ENCODE measurements at regions not wholly inside any gene's neighbourhood (a gene's known extent, or its start where the extent isn't known, plus 50 kb on each side); places are given as distances from the start of the nearest gene placed in this dataset.

DNA sequence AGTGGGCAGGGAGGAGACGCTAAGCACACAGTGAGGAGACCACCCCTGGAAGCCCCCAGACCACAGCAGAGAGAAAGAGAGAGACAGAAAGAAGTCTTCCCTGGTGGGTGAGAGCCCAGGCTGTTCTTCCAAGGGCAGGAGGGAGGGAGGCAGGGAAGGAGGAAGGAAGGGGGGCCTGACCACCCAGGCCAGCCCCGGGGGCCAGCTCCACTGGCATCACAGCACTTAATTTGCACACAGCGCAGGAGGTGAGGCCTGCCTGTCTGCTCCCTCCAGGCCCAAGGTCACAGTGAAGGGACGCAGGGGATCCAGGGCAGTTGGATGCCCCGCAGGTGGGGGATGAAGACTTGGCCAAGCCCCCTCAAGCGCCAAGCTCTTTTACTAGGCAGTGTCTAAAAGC is 141.9 kb upstream of the C14orf180 start:
- Histone ChIP-seq H3K9me3 (ENCODE audit: control insufficient read depth, insufficient read depth, low read length) (no peaks in the 10 kb centered on the region), H3K4me3 (ENCODE audit: low read depth, low read length) (no peak overlapping the region), H3K27me3 (ENCODE audit: control insufficient read depth, insufficient read depth, low read length) (no peaks in the 10 kb centered on the region), H3K36me3 (ENCODE audit: control insufficient read depth, insufficient read depth, low read length) (no peaks in the 10 kb centered on the region), H3K9ac (ENCODE audit: low read depth, low read length) (no peak overlapping the region), H3K4me1 (ENCODE audit: control insufficient read depth, insufficient read depth, low read length) (no peaks in the 10 kb centered on the region)

GRCh38 chr14:104438166-104438887 is 141.2 kb upstream of the C14orf180 start:
- Histone ChIP-seq H3K9me3 (ENCODE audit: control insufficient read depth, insufficient read depth, low read length) (no peaks in the 10 kb centered on the region), H3K36me3 (ENCODE audit: control insufficient read depth, insufficient read depth, low read length) (no peaks in the 10 kb centered on the region), H3K4me3 (ENCODE audit: low read depth, low read length) (no peak overlapping the region), H3K9ac (ENCODE audit: low read depth, low read length) (no peak overlapping the region), H3K27me3 (ENCODE audit: control insufficient read depth, insufficient read depth, low read length) (no peaks in the 10 kb centered on the region), H3K4me1 (ENCODE audit: control insufficient read depth, insufficient read depth, low read length) (no peaks in the 10 kb centered on the region)

DNA sequence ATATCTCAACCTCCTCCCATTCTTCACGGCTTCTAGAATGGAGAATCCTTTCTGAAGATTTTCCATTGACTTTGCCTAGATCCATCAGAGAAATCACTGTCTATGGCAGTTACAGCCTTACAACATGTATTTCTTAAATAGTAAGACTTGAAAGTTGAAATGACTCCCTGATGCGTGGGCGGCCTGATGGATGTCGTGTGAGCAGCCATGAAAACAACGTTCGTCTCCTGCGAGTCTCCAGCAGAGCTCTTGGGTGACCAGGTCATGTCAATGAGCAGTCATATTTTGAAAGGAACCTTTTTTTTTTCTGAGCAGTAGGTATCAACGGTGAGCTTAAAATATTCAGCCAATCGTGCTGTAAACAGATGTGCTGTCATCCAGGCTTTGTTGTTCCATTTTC is 139.9 kb upstream of the C14orf180 start:
- Histone ChIP-seq H3K4me1 (ENCODE audit: control insufficient read depth, insufficient read depth, low read length) (no peaks in the 10 kb centered on the region), H3K4me3 (ENCODE audit: low read depth, low read length) (no peak overlapping the region), H3K36me3 (ENCODE audit: control insufficient read depth, insufficient read depth, low read length) (no peaks in the 10 kb centered on the region), H3K9ac (ENCODE audit: low read depth, low read length) (no peak overlapping the region), H3K27me3 (ENCODE audit: control insufficient read depth, insufficient read depth, low read length) (no peaks in the 10 kb centered on the region), H3K9me3 (ENCODE audit: control insufficient read depth, insufficient read depth, low read length) (no peaks in the 10 kb centered on the region)

GRCh38 chr14:104440297-104440956 is 139.1 kb upstream of the C14orf180 start:
- no peaks in the 10 kb centered on the region for H3K4me1 ChIP-seq (ENCODE audit: control insufficient read depth, insufficient read depth, low read length)
- H3K27me3 ChIP-seq (ENCODE audit: control insufficient read depth, insufficient read depth, low read length), result no peaks in the 10 kb centered on the region
- no peaks in the 10 kb centered on the region for H3K9me3 ChIP-seq (ENCODE audit: control insufficient read depth, insufficient read depth, low read length)
- no peak overlapping the region for H3K4me3 ChIP-seq (ENCODE audit: low read depth, low read length)
- no peaks in the 10 kb centered on the region for H3K36me3 ChIP-seq (ENCODE audit: control insufficient read depth, insufficient read depth, low read length)
- H3K9ac ChIP-seq (ENCODE audit: low read depth, low read length), result no peak overlapping the region

DNA sequence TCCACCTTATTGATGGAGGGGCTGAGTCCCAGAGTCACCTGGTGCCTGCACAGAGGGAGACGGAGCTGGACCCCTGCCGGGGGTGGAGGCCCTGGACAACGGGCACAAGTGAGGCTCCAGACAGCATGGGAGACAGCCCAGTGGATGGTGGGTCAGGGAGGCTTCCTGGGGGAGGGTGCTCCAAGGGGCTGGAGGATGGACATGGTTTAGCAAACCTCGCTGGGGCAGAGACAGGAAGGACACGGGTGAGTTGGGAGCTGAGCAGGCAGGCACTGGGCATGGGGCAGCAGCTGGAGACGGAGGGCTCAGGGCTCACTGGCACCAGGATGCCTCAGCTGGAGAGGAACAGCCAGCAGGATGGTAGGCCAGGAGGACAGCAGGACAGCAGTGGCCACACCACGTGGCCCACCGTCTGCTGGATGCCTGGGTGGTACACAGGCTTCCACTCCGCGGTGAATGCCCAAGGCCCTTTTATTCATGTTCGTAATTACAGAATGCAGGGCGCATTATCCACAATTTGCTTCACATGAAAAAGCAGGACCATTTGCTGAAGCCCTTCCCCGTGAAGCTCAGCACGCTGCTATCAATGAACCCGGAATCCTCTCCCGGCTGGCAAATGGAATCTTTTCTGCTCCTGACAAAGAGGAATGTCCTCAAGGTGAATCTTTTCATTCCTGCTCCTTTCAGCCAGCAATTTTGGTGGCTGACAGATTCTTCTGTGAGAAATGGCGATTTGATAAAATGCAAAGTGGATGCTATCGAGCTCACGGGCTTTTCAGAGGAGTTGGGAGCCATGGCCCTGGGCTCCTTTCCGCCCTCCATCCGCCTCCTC is 138.1 kb upstream of the C14orf180 start:
- Histone ChIP-seq H3K9me3 (ENCODE audit: control insufficient read depth, insufficient read depth, low read length) (no peaks in the 10 kb centered on the region), H3K4me3 (ENCODE audit: low read depth, low read length) (no peak overlapping the region), H3K4me1 (ENCODE audit: control insufficient read depth, insufficient read depth, low read length) (no peaks in the 10 kb centered on the region), H3K27me3 (ENCODE audit: control insufficient read depth, insufficient read depth, low read length) (no peaks in the 10 kb centered on the region), H3K9ac (ENCODE audit: low read depth, low read length) (no peak overlapping the region), H3K36me3 (ENCODE audit: control insufficient read depth, insufficient read depth, low read length) (no peaks in the 10 kb centered on the region)

GRCh38 chr14:104442107-104442551 is 137.4 kb upstream of the C14orf180 start:
- Histone ChIP-seq H3K4me3 (ENCODE audit: low read depth, low read length) (no peak overlapping the region), H3K9me3 (ENCODE audit: control insufficient read depth, insufficient read depth, low read length) (no peaks in the 10 kb centered on the region), H3K4me1 (ENCODE audit: control insufficient read depth, insufficient read depth, low read length) (no peaks in the 10 kb centered on the region), H3K36me3 (ENCODE audit: control insufficient read depth, insufficient read depth, low read length) (no peaks in the 10 kb centered on the region), H3K9ac (ENCODE audit: low read depth, low read length) (no peak overlapping the region), H3K27me3 (ENCODE audit: control insufficient read depth, insufficient read depth, low read length) (no peaks in the 10 kb centered on the region)

DNA sequence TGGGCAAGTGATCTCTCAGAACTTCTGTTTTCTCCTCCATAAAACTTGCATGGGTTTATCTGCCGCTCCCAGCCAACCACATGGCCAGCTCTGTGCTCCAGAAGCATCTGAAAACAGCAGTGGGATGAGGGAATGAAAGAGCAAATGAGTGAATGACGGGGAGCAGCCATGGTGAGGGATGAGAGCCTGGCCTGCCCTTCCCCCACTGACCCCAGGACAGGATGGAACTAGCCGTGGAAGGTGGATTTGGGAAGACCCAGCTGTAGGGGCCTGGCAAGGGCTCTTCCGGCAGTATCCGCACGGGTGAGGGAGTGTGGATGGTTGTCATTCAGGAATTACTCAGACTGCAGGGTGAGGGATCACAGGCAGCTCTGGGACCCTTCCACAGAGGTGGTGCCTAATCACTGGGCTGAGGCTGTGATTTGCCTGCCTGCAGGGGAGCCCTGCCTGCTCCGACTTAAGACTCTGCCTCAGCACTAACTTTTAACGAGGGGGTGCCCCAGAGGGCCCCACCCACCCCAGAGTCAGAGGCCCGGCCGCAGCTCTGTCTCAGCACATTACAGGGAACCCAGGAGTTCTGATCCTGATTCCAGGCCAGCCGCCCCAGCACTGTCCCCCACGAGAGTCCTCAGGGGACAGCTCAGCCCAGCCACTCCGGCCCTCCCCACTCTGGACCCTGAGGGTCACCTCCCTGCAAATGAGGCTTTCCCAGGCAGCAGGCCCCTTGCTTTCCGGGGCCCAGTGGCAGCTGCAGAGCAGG is 136.8 kb upstream of the C14orf180 start:
- Histone ChIP-seq H3K4me1 (ENCODE audit: control insufficient read depth, insufficient read depth, low read length) (no peaks in the 10 kb centered on the region), H3K27me3 (ENCODE audit: control insufficient read depth, insufficient read depth, low read length) (no peaks in the 10 kb centered on the region), H3K36me3 (ENCODE audit: control insufficient read depth, insufficient read depth, low read length) (no peaks in the 10 kb centered on the region), H3K9ac (ENCODE audit: low read depth, low read length) (peak overlapping the region; percentile 12), H3K9me3 (ENCODE audit: control insufficient read depth, insufficient read depth, low read length) (no peaks in the 10 kb centered on the region), H3K4me3 (ENCODE audit: low read depth, low read length) (no peak overlapping the region)

GRCh38 chr14:104443391-104444158 is 136.0 kb upstream of the C14orf180 start:
- no peaks in the 10 kb centered on the region for H3K9me3 ChIP-seq (ENCODE audit: control insufficient read depth, insufficient read depth, low read length)

GRCh38 chr14:104444159-104445030 is 135.2 kb upstream of the C14orf180 start:
- Histone ChIP-seq H3K27me3 (ENCODE audit: control insufficient read depth, insufficient read depth, low read length) (no peaks in the 10 kb centered on the region), H3K4me3 (ENCODE audit: low read depth, low read length) (no peak overlapping the region), H3K36me3 (ENCODE audit: control insufficient read depth, insufficient read depth, low read length) (no peaks in the 10 kb centered on the region), H3K9ac (ENCODE audit: low read depth, low read length) (no peak overlapping the region), H3K4me1 (ENCODE audit: control insufficient read depth, insufficient read depth, low read length) (no peaks in the 10 kb centered on the region), H3K9me3 (ENCODE audit: control insufficient read depth, insufficient read depth, low read length) (no peaks in the 10 kb centered on the region)

More at GRCh38 chr14:104443391-104444158, 136.0 kb upstream of the C14orf180 start:
- H3K27me3 ChIP-seq (ENCODE audit: control insufficient read depth, insufficient read depth, low read length), result no peaks in the 10 kb centered on the region
- no peak overlapping the region for H3K4me3 ChIP-seq (ENCODE audit: low read depth, low read length)
- no peak overlapping the region for H3K9ac ChIP-seq (ENCODE audit: low read depth, low read length)
- H3K4me1 ChIP-seq (ENCODE audit: control insufficient read depth, insufficient read depth, low read length), result no peaks in the 10 kb centered on the region
- no peaks in the 10 kb centered on the region for H3K36me3 ChIP-seq (ENCODE audit: control insufficient read depth, insufficient read depth, low read length)

DNA sequence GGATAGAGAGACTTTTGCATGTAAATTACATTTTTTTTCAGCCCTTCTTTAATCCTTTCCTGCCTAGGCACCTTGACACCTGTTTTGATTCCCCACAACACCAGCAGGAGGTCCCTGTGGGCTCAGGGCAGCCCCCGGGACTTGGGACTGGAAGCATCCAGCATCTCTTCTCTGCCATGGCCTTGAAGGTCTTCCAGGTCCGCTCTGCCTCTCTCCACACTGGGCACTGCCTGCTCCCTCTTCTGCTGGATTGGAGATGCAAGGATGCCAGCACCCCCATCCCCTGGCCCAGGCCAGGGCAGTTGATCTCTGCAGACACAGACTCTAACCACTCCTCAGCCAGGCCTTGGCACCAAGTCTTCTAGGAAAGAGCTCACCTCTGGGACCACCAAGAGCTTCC is 134.5 kb upstream of the C14orf180 start:
- Histone ChIP-seq H3K36me3 (ENCODE audit: control insufficient read depth, insufficient read depth, low read length) (no peaks in the 10 kb centered on the region), H3K9ac (ENCODE audit: low read depth, low read length) (no peak overlapping the region), H3K27me3 (ENCODE audit: control insufficient read depth, insufficient read depth, low read length) (no peaks in the 10 kb centered on the region), H3K9me3 (ENCODE audit: control insufficient read depth, insufficient read depth, low read length) (no peaks in the 10 kb centered on the region), H3K4me3 (ENCODE audit: low read depth, low read length) (no peak overlapping the region), H3K4me1 (ENCODE audit: control insufficient read depth, insufficient read depth, low read length) (no peaks in the 10 kb centered on the region)

All from iPS-15b (cell line).